Gastroesophageal sphincter (tissue), 4 donors: ENCODE measurements at regions not wholly inside any gene's neighbourhood (a gene's known extent, or its start where the extent isn't known, plus 50 kb on each side); places are given as distances from the start of the nearest gene placed in this dataset.
"Not testable (repeated sequence)": the region's sequence is repeated elsewhere in the genome, so short reads cannot be mapped to it uniquely, and the experiment has no call there.

ENCODE experiments used
- ATAC-seq: fragments of 150-250 bp; one replicate; pipeline ENCODE4 v1.9.1; 2016; ENCODE audit warnings: mild to moderate bottlenecking, moderate library complexity
- H3K27ac ChIP-seq, 4 donors: fragments of 200-600 bp; sonication (generic) in 3 of 4; 1 replicate in 3 of 4; 2 replicates in 1 of 4; pipeline ENCODE4 v1.5.1; 2016 to 2019
- H3K27me3 ChIP-seq: fragments of 200-600 bp; sonication (generic); one replicate; pipeline ENCODE4 v1.5.1; 2019
- H3K36me3 ChIP-seq, 2 donors: fragments of 200-600 bp; sonication (generic); one replicate each; pipeline ENCODE4 v1.5.1; 2019; ENCODE audit warnings: control low read depth in 1 of 2
- H3K4me1 ChIP-seq, 3 donors: fragments of 200-600 bp; sonication (generic); 1 replicate in 2 of 3; 2 replicates in 1 of 3; pipeline ENCODE4 v1.5.1; 2016 to 2019; ENCODE audit warnings: control low read depth in 2 of 3
- H3K4me3 ChIP-seq, 2 donors: fragments of 200-600 bp; sonication (generic); one replicate each; pipeline ENCODE4 v1.5.1; 2019; ENCODE audit warnings: mild to moderate bottlenecking in 1 of 2, moderate library complexity in 1 of 2
- H3K9me3 ChIP-seq, 3 donors: fragments of 200-600 bp; sonication (generic); one replicate each; pipeline ENCODE4 v1.5.1; 2017 to 2019; ENCODE audit warnings: control low read depth in 2 of 3
- CTCF ChIP-seq, 4 experiments: fragments of 200-600 bp in 2 of 4; fragments of 450-650 bp in 2 of 4; sonication (generic) in 1 of 4; IDR thresholded peaks; one replicate each; pipeline ENCODE4 v1.5.1; 2017 to 2019; ENCODE audit warnings: antibody characterized with exemption in 4 of 4, mild to moderate bottlenecking in 2 of 4, moderate library complexity in 2 of 4
- EP300 ChIP-seq: sonication (generic); formaldehyde crosslinking; IDR thresholded peaks from one replicate; pipeline ENCODE4 v1.6.1; 2017; ENCODE audit warnings: antibody characterized with exemption, mild to moderate bottlenecking
- POLR2A ChIP-seq, 2 donors: fragments of 450-650 bp; IDR thresholded peaks; one replicate each; pipeline ENCODE4 v1.6.1; 2017; ENCODE audit warnings: antibody characterized with exemption in 2 of 2, mild to moderate bottlenecking in 2 of 2, moderate library complexity in 1 of 2
- POLR2AphosphoS5 ChIP-seq: sonication (generic); formaldehyde crosslinking; IDR thresholded peaks from one replicate; pipeline ENCODE4 v1.6.1; 2017; ENCODE audit warnings: antibody characterized with exemption
- WGBS, 2 donors: methylation state at CpG; one replicate each; pipeline ENCODE4 v1.1.5; 2018; ENCODE audit warnings: low coverage in 1 of 2; 5-methylcytosine and 5-hydroxymethylcytosine counted together

- no peak for TF ChIP-seq POLR2A (IDR thresholded peaks at IDR 0.05)
- TF ChIP-seq POLR2AphosphoS5 = no peak
- TF ChIP-seq CTCF (IDR thresholded peaks at IDR 0.05) = no peak
- TF ChIP-seq EP300 = no peak
- Histone ChIP-seq H3K27me3 (no peaks in the 10 kb centered on the region), H3K9me3 (no peaks in the 10 kb centered on the region), H3K4me1 (no peaks in the 10 kb centered on the region), H3K36me3 (no peaks in the 10 kb centered on the region), H3K4me3 (no peak overlapping the region), H3K27ac (no peak overlapping the region)
- peak; percentile 43 for ATAC-seq
- WGBS, 2 donors = 33 to 45% methylated on average over 2 to 5 of the region's 5 CpGs
Measured at GRCh38 chr2:195559431-195559914, 97.6 kb upstream of the SLC39A10 start.

GRCh38 chr2:195555971-195556370 lies 101.1 kb upstream of the SLC39A10 start:
- no peak for ATAC-seq
- 100% methylated on average over 1 of the region's 1 CpG for WGBS, 2 donors
- no peaks in the 10 kb centered on the region for H3K36me3 ChIP-seq
- H3K9me3 ChIP-seq = no peaks in the 10 kb centered on the region
- no peaks in the 10 kb centered on the region for H3K4me1 ChIP-seq
- H3K4me3 ChIP-seq = no peak overlapping the region
- TF ChIP-seq POLR2A (IDR thresholded peaks at IDR 0.05) = no peak
- no peak for TF ChIP-seq EP300
- no peak for TF ChIP-seq POLR2AphosphoS5
- TF ChIP-seq CTCF (IDR thresholded peaks at IDR 0.05) = no peak
- H3K27me3 ChIP-seq = no peaks in the 10 kb centered on the region
- no peak overlapping the region for H3K27ac ChIP-seq

- H3K4me1 ChIP-seq = no peaks in the 10 kb centered on the region
- TF ChIP-seq POLR2A (IDR thresholded peaks at IDR 0.05) = no peak
- no peak for TF ChIP-seq CTCF (IDR thresholded peaks at IDR 0.05)
- no peak for TF ChIP-seq POLR2AphosphoS5
- no peak for TF ChIP-seq EP300
- H3K27ac ChIP-seq = no peak overlapping the region
- 67 to 75% methylated on average over 1 of the region's 1 CpG for WGBS, 2 donors
- no peaks in the 10 kb centered on the region for H3K27me3 ChIP-seq
- ATAC-seq = no peak
- H3K36me3 ChIP-seq = no peaks in the 10 kb centered on the region
- H3K4me3 ChIP-seq = no peak overlapping the region
- H3K9me3 ChIP-seq = peaks cover 0 to 15% (median 0%) of the 10 kb centered on the region in 3 donors
Measured at GRCh38 chr2:195552581-195552980, 104.4 kb upstream of the SLC39A10 start.

- Histone ChIP-seq H3K36me3 (no peaks in the 10 kb centered on the region), H3K27me3 (no peaks in the 10 kb centered on the region), H3K4me3 (no peak overlapping the region), H3K4me1 (no peaks in the 10 kb centered on the region), H3K9me3 (peaks cover 0 to 21% (median 0%) of the 10 kb centered on the region in 3 donors), H3K27ac (no peak overlapping the region)
- WGBS, 2 donors = 83 to 92% methylated on average over 2 to 3 of the region's 4 CpGs
- TF ChIP-seq POLR2A (IDR thresholded peaks at IDR 0.05) (no peak), POLR2AphosphoS5 (no peak), EP300 (no peak), CTCF (IDR thresholded peaks at IDR 0.05) (no peak)
- ATAC-seq = no peak
Measured at GRCh38 chr2:195548198-195548940, 108.7 kb upstream of the SLC39A10 start.

GRCh38 chr2:195547268-195547840 lies 109.7 kb upstream of the SLC39A10 start:
- not testable (repeated sequence) for H3K4me1 ChIP-seq, H3K36me3 ChIP-seq, H3K27me3 ChIP-seq, ATAC-seq, H3K27ac ChIP-seq, H3K4me3 ChIP-seq
- peaks cover 0 to 21% (median 0%) of the 10 kb centered on the region in 3 donors for H3K9me3 ChIP-seq
- 100% methylated on average over 3 of the region's 47 CpGs; no CpG with 5 or more reads in 1 of the 2 donors for WGBS, 2 donors
